ENCODE measurements at regions not wholly inside any gene's neighbourhood (a gene's known extent, or its start where the extent isn't known, plus 50 kb on each side); places are given as distances from the start of the nearest gene placed in this dataset.
"Not testable (repeated sequence)": the region's sequence is repeated elsewhere in the genome, so short reads cannot be mapped to it uniquely, and the experiment has no call there.

DNA sequence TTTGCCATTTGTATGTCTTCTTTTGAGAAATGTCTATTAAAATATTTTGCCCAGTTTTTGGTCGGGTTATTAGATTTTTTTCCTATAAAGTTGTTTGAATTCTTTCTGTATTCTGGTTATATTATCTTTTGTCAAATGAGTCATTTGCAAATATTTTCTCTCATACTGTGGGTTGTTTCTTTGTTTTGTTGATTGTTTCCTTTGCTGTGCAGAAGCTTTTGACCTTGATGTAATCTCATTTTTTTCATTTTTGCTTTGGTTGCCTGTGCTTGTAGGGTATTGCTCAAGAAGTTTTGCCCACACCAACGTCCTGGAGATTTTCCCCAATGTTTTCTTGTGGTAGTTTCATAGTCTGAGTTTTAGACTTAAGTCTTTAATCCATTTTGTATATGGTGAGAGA, 245.7 kb downstream of the ADCYAP1 start:
- DNase-seq: no peak

DNA sequence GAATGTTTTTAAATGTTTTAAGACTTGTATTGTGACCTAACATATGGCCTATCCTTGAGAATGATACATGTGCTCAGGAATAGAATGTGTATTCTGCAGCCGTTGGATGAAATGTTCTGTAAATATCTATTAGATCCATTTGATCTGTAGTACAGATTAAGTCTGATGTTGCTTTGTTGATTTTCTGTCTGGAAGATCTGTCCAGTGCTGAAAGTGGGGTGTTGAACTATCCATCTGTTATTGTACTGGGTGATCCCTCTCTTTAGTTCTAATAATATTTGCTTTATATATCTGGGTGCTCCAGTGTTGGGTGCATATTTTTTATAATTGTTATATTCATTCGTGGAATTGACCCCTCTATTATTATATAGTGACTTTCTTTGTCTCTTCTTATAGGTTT, 248.3 kb downstream of the ADCYAP1 start:
- not testable (repeated sequence) for DNase-seq

DNA sequence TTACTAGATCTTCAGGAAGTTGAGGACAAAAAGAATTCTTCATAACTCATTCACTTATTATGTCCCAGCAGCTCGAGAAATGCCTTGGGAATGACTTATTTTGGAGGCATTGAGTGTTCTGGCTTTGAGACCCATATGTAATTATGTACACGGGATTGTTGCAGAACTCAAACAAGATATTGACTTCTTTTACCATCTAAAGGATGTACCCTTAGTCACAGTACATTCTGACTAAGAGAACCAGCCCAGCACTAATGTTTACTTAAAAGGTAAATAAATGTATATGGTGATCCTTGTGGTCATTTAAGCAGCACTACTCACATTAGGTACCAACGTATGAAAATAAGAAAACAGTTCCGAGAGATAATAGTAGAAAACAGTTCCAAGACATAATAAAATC, 268.9 kb downstream of the ADCYAP1 start:
- DNase-seq: no peak

DNA sequence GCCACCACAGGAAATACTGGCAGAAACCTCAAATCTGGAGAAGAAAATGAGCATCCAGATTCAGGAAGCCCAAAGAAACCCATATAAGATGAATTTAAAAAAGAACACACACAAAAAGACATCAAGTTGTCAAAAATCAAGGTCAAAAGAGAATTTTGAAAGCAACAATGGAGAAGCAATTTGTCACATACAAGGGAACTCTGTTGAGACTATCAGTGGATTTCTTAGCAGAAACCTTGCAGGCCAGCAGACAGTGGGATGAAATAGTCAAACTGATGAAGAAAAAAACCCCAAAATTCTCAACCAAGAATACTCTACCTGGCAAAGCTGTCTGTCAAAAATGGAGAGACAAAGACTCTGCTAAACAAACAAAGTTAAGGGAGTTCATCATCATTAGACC, 272.6 kb downstream of the ADCYAP1 start:
- DNase-seq: no peak

DNA sequence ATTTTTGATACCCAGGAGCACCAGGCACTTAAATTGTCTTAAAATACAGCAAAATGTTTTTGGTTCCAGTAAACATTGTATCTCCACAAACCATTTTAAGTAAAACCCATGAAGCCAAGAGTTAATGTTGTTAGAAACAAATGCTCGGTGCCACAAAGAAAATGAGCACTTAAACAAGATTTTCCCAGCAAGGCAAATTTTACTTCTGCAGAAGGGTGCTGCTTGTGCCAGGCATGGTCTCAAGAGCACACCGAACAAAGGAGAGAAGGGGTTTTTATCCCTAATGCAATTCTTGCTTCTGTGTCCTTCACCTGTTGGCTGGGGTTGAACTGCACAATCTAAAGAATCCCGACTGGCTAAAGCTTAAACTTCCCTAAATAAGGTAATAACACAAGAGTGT, 286.7 kb downstream of the ADCYAP1 start:
- DNase-seq: no peak

DNA sequence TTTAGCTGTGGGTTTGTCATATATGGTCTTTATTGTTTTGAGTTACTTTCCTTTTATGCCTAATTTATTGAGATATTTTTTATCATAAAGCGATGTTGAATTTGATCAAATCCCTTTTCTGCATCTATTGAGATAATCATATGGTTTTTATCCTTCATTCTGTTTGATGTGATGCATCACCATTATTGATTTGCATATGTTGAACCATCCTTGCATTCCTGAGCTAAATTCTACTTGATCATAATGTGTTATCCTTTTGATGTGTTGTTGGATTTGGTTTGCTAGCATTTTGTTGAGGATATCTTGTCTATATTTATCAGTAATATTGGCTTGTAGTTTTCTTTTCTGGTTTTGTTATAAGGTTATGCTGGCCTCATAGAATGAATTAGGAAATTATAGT, 308.5 kb downstream of the ADCYAP1 start:
- no peak for DNase-seq

DNA sequence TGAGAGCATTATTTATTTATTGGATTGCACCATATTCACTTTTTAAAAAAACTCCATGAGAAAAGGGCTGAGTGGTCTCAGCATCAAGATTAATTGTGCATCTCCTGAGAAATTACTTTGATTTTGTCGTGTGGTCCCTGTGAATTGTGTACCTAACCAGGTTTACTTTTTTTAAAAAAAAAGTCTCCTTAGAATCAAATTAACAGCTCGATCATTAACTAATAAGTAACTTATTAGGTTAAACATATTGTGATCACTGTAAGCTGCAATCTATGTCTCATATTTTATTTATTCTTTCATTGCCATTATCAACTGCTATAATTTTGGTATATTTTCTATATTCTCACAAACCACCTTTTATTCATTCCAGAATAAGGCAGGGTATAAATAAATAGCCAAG, 318.2 kb downstream of the ADCYAP1 start:
- DNase-seq: no peak

DNA sequence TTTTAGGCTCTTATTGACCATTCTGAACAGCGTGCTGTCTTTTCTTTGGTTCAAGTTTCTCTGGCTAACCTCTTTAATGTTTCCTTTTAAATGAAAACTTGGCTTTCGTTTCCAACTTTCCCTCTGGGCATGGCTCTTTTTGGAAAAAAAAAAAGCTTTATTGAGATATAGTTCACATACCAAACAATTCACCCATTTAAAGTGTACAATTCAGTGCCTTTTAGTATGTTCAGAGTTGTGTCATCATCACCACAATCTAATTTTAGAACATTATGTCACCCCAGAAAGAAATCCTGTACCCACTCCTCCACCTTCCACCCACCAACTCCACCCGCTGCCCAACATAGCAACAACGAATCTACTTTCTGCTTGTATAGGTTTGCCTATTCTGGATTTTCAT, 322.4 kb downstream of the ADCYAP1 start:
- DNase-seq: no peak

DNA sequence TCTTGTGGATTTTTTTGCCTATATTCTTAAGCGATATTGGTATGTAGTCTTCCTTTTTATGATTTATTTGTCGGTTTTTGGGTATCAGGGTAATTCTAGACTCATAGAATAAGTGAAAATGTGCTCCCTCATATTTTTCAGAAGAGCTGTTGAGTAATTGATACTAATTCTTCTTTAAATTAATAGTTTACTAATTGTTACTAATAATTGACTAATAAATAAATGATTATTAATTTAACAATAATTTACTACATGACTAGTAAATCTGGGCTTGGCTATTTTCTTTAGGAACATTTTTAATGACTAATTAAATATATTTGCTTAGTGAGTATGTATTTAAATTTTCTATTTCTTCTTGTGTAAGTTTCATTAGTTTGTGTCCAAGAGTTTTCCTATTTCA, 325.0 kb downstream of the ADCYAP1 start:
- no peak for DNase-seq

DNA sequence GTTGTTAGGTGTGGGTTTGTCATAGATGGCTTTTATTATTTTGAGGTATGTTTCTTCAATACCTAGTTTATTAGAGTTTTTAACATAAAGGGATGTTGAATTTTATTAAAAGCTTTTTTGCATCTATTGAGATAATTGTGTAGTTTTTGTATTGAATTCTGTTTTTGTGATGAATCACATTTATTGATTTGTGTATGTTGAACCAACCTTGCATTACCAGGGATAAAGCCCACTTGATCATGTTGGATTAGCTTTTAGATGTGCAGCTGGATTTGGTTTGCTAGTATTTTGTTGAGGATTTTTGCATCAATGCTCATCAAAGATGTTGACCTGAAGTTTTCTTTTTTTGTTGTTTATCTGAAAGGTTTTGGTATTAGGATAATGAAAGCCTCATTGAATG, 328.2 kb downstream of the ADCYAP1 start:
- DNase-seq: no peak

DNA sequence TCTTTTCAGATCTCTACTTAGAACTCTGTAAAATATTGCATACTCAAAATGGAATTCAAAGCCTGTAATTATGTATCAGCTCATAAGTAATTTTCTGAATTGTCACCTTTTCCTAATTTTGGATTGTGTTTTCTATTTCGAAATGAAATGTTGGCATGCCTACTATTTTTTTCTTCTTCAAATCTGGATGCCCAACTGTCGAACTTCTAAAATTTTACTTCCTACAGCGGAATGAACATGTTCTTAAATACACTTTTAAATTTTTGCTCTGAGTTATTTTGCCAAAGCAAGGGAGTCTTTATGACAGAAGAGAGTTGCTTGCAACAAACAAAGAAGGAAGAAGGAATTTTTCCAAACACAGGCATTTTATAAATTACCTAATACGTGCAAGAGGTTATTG, 336.0 kb downstream of the ADCYAP1 start:
- no peak for DNase-seq

DNA sequence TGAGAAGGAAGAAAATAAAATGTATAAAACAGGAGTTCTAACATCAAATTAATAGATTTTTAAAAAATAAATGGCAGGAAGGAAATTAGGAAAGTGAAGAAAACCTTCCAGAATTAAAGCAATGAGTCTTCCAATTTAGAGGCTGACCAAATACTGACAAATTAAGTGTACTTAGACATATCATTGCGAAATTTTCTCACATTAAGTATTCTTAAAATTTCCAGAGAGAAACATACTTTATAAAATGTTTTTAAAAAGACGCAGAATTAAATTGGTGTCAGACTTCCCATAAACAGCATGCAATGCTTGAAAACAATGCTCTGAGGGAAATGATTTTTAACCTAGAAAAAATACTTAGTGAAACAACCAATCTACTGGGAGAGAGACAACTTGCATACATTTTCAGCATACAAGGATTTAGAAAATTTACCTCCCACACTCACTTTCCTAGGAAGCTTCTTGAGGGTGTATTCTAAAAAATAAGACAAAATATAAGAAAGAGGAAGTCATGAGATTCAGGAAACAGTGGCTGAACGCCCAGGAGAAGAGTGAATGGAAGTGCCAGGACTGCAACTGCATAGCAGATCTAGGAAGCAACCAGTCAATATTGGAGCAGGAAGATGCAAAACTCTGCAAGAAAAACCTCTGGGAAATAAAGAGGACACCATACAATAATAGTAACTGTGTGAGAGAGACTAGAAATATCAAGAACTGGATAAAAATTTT, 339.9 kb downstream of the ADCYAP1 start:
- no peak for DNase-seq

DNA sequence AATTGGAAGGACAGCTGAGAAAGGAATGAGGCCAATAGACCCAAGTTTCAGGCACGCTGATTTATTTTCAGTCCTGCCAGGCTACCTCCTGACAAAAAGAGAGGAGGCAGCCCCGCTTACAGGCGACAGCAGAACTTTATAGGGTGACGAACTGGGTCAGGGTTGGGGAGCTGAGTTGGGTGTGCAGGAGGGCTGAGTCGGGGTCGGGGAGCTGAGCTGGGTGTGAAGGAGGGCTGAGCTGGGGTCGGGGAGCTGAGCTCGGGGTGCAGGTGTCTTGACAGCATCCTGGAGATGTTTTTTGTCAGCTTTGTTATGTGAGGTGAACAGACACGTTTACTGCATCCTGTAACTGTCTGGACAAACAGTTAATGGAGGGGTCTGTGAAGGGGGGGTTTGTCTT, 342.2 kb downstream of the ADCYAP1 start:
- DNase-seq: no peak

DNA sequence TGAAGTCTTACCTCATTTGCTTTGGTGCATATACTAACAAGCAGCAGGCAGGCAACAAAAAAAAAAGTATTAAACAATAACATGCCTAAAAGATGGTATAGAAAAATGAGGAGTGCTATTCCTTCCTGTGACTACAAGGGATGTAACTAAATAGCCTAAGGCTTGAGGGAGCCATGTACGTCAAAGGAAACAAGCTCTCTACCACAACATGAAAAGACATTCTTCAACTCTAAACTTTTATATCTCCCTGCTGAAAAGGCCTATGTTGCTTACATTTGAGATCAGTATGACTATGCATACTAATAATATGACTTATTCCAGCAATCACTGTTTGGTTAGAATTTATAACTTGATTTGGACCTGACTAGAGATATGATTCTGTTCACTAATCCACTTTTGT, 347.9 kb downstream of the ADCYAP1 start:
- no peak for DNase-seq

DNA sequence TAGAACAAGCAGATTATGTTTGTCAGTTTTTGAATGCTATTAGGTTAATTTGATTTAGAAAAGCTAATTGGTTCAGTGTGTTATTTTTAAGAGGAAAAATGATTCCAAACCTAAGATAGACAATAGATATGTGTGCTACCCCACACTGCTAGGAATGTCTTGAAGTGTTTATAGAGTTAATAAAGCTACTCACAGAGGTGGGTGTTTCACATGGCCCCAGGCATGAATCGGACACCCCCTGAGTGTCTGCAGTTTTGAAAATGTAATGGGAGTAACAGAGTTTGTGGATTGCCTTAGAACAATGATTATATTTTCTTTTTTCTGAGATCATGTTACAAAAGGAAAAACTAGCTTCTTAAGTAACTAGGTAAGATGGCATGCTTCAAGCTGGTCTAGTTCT, 348.3 kb downstream of the ADCYAP1 start:
- DNase-seq: no peak

DNA sequence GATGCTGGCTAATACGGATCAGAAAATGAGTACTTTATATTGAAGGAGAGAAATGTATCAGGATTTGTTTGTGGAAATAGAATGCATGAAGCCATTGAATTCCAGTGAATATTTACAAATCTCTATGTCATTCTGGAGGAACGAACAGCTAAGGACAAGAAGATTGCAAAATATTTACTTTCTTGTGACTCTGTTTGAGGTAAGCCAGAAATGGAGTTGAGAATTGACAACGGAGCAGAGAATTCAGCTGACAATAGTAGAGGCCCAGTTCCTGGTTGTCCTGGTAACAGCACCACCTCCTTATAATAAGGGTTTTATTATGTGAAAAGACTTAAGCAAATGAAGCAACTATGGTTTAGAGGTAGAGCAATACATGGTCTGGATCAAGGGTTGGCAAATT, 349.2 kb downstream of the ADCYAP1 start:
- DNase-seq: no peak

DNA sequence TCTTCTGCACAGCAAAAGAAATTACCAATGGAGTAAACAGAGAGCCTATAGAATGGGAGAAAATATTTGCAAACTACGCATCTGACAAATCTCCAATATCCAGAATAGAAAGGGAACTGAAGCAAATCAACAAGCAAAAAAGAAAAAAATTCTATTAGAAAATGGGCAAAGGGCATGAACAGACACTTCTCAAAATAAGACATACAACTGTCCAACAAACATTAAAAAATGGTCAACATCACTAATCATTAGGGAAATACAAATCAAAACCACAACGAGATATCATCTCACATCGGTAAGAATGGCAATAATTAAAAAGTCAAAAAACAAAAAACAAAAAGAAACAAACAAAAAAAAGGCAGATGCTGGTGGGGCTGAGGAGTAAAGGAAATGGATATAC, 356.4 kb downstream of the ADCYAP1 start:
- DNase-seq: no peak

DNA sequence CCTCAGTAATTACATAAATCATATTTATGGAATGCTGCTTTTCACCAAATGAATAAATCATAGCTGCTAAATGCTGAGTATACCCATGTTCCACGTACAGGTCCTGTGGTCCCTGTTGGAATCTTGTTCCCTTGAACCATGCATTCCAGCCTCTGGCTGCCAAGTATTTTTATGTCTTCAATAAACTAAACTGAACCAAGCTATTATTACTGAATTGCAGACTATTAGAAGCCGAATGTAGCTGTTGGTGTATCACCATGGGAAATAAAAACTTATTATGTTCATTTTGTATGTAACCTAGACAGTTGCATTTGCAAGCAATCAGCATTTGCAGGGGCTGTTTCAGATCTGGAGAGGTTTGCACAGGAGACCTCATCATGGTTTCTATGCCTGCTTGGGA, 362.4 kb downstream of the ADCYAP1 start:
- DNase-seq: no peak

DNA sequence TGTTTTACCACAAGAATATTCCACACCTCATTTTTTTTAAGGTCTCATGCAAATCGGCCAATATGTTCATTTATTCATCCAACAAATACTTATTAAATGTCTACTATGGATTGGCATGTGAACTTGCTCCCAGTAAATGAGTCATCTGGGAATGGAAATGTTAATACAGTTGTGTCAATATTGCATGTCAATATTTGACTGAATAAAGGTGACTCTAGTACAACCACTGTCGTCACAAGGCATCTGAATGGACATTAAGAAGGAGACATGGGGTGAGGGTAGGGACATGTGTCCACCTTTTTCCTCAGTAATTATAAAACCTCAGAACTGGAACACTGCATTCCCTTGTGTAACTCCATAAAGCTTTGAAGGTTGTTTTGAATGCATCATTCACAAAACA, 365.4 kb downstream of the ADCYAP1 start:
- DNase-seq: no peak

DNA sequence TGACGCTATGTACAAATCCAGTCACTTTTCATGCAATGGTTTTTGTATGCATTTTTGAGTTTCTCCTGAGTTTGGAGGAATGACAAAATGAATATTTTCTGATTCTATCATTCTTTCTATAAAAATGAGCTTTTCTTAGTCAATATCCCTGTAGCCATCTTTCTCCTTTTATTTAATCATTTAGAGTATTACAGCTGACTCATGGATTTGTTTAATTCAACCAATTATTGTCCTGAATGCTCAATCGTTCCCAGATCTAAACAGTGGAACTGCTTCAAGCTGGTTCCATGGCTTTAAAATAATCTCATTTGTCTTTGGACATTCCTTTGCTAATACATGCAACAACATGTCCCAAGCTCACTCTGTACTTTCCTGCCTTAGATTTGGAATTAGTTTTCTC, 368.8 kb downstream of the ADCYAP1 start:
- DNase-seq: no peak

DNA sequence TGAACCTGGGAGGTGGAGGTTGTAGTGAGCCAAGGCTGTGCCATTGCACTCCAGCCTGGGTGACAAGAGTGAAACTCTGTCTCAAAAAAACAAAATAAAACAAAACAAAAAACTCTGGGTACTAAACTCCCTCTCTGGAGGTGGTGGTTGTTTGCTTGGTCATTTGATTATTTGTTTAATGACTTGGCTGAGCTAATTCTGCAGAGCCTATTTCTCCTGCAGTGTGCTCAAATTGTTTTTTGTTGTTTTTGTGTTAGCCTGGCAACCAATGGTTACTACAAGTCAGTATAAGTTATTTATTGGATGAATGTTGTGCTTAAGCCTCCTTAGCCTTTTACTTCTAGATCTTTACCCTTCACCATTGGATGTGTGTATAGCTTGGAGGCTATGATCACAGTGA, 387.5 kb downstream of the ADCYAP1 start:
- no peak for DNase-seq

DNA sequence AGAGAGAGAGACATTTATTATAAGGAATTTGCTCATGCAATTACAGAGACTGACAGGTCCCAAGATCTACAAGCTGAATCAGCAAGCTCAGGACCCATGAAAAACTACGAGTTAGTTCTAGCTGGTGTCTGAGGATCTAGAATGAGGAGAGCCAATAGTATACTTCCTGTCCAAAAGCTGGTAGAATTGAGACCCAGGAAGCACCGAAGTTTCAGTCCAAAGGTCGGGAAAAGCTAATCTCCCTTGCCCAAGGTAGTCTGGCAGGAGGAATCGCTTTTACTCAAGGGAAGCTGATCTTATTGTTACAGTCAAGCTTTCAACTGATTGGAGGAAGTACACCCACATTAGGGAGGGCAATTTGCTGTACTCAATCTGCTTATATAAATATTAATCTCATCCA, 389.6 kb downstream of the ADCYAP1 start:
- no peak for DNase-seq

DNA sequence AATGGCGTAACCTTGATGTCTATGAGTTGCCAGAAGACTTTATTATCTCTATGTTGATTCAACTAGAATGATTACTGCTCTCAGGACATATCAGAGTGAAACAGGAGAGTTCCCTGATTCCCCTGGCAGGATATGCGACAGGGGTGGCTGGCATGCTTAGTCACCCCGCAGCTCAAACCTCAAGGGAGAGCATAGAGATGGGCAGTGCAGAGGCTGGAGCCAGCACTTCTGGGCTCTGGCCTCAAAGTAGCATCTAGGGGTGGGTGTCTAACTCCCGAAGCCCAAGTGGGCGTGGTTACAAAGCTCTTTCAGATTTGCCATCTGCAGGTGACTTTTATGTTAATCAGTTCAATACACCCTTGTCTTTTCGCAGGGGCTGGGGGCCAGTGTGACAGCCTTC, 391.6 kb downstream of the ADCYAP1 start:
- no peak for DNase-seq

DNA sequence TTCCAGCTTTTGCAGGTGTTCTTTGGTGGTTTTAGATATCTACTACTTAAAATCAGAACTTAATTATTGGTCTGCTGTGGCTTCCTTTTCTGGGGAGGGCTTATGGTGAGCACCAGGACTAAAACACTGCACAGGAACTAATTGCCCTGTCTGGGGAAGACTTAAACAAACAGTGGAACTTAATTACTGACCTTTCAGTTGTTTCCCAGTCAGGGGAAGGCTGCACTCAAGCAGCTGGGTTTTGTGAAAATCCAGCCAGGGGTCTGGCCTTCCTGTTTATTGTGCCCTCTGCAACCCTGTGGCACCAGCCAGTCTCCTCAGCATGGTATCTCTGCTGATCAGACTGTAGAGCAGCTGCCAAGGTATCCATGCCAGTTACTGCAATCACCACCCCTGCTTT, 398.2 kb downstream of the ADCYAP1 start:
- DNase-seq: no peak

DNA sequence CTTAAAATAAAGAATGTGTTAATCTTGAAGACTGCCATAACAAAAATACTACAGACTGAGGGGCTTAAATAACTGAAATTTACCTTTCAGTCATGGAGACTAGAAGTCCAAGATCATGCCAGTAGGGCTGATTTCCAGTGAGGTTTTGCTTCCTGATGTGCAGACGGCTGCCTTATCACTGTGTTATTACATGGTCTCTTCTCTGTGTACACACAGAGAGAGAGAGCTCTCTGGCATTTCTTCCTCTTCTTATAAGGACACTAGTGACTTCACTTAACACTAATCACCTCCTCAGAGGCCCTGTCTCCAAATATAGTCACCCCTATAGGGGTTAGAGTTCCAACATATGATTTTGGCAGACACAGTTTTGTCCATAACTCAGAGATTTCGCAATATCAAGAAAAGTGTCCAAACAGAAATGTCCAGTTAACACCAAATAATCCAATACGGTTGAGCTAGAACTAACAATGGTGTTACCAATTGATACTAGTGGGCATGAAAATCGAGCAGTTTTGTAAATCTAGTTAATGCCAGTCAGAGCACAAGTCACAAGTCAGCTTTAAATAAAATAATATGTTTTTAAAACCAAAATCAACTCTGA, 399.8 kb downstream of the ADCYAP1 start:
- DNase-seq: no peak

Data from activated T-cell treated with anti-CD3 and anti-CD28 coated beads for 4 hours (primary cell).